ENCODE measurements at regions not wholly inside any gene's neighbourhood (a gene's known extent, or its start where the extent isn't known, plus 50 kb on each side); places are given as distances from the start of the nearest gene placed in this dataset.

DNA sequence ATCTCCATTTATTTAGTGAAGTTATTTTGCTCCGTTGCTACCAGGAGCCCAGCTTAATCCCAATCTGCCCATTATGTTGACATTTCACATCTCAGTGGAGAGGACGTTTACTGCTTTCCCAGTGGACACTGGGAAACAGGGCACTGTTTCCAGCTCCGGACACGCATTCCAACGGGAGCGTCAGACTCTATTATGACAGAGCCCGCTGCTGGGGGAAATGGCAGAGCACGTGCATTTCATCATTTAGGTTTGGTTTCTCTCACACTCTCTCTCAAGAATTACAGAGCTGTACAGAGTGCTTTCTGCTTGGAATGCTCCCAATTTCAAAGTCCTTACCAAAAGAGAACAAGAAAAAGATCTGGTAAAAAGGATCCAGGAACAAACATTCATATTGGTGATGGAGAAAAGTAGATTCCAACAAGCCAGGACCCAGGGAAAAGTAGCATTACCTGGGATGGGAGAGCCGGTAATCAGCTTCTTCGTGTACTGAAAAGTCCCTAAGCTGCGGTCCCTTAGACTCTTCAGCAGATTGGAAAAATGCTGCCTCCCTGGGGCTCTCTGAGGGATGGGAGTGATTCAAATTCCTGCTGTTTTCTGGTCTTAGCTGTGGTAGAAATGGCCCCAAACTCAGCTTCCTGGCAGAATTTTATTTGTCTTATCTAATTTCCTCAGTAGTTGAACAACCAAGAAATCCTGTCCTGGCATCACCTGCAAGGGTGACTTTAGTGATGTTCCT lies 136.0 kb upstream of the THBS1 start:
- no peak overlapping the region for H3K27ac ChIP-seq
- DNase-seq (peak; percentile 38 to 61), ATAC-seq (no peak)
- no peaks in the 10 kb centered on the region for H3K4me1 ChIP-seq
- H3K36me3 ChIP-seq (ENCODE audit: insufficient read depth in 1 of 2, low read depth in 1 of 2) = no peaks in the 10 kb centered on the region
- TF ChIP-seq, protein P1, sequence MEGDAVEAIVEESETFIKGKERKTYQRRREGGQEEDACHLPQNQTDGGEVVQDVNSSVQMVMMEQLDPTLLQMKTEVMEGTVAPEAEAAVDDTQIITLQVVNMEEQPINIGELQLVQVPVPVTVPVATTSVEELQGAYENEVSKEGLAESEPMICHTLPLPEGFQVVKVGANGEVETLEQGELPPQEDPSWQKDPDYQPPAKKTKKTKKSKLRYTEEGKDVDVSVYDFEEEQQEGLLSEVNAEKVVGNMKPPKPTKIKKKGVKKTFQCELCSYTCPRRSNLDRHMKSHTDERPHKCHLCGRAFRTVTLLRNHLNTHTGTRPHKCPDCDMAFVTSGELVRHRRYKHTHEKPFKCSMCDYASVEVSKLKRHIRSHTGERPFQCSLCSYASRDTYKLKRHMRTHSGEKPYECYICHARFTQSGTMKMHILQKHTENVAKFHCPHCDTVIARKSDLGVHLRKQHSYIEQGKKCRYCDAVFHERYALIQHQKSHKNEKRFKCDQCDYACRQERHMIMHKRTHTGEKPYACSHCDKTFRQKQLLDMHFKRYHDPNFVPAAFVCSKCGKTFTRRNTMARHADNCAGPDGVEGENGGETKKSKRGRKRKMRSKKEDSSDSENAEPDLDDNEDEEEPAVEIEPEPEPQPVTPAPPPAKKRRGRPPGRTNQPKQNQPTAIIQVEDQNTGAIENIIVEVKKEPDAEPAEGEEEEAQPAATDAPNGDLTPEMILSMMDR (IDR thresholded peaks at IDR 0.05) = no peak
- 45 to 46% (median 45%) methylated on average over 11 of the region's 11 CpGs for WGBS, 3 donors
- no peak overlapping the region for H3K4me3 ChIP-seq
- no peaks in the 10 kb centered on the region for H3K27me3 ChIP-seq (ENCODE audit: insufficient read depth in 3 of 3, low read length in 2 of 3)
- intact Hi-C loops (cut with DNase I) = no loop called here
- no peaks in the 10 kb centered on the region for H3K9me3 ChIP-seq

DNA sequence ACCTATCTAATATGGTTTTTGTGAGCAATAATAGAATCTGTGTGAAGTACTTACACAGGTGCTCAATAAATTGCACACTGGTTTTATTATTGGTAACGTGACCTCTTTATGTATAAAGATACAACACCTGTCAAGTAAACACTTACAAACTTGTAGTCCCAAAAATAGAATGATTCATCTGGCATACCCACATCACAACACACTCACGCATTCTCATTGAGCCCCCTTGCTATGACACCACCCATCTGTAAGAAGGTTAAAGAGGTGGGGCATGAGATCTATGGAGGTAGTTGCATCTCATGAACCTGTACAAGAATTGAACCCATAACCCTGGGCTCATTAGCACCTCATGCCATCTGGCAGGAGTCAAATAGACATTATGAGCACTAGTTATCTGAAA lies 134.9 kb upstream of the THBS1 start:
- no peak overlapping the region for H3K27ac ChIP-seq
- WGBS, 3 donors = 80 to 89% (median 87%) methylated on average over 2 of the region's 2 CpGs

DNA sequence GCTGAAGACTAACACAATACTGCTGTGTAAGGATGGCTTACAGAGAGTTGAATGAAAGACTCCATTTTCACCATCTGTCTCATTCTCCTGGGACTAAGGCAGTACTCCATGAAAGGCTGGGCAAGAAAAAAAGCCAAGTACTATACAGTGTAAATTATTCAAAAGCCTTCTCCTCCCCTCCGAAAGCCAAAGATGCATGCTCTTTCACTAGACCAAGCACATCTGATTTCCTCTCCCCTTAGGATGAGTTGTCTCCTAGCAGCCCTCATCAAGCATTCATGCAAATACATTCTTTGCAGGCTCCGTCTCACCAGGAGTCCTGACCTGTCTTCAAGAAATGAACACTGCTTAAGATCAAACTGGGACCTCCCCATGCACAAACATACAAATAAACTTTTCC lies 133.5 kb upstream of the THBS1 start:
- ATAC-seq = no peak
- no peak for DNase-seq
- TF ChIP-seq, protein P1 (IDR thresholded peaks at IDR 0.05) = no peak
- Histone ChIP-seq H3K9me3 (no peaks in the 10 kb centered on the region), H3K4me1 (no peaks in the 10 kb centered on the region), H3K27me3 (ENCODE audit: insufficient read depth in 3 of 3, low read length in 2 of 3) (no peaks in the 10 kb centered on the region), H3K4me3 (no peak overlapping the region), H3K36me3 (ENCODE audit: insufficient read depth in 1 of 2, low read depth in 1 of 2) (no peaks in the 10 kb centered on the region), H3K27ac (no peak overlapping the region)
- intact Hi-C loops (cut with DNase I) = loop anchor here in 1 of 2 donors (2.0 kb wide), 1 partner anchor 45 kb away; no protein-coding TSS in a partner anchor
- 90 to 92% (median 91%) methylated on average over 2 of the region's 2 CpGs for WGBS, 3 donors

More for the DNA sequence above, 134.9 kb upstream of the THBS1 start:
- Histone ChIP-seq H3K9me3 (no peaks in the 10 kb centered on the region), H3K4me3 (no peak overlapping the region), H3K27me3 (ENCODE audit: insufficient read depth in 3 of 3, low read length in 2 of 3) (no peaks in the 10 kb centered on the region), H3K4me1 (no peaks in the 10 kb centered on the region), H3K36me3 (ENCODE audit: insufficient read depth in 1 of 2, low read depth in 1 of 2) (no peaks in the 10 kb centered on the region)
- ATAC-seq (no peak), DNase-seq (no peak)
- TF ChIP-seq, protein P1 (IDR thresholded peaks at IDR 0.05) = no peak
- intact Hi-C loops (cut with DNase I) = loop anchor here in 1 of 2 donors (2.0 kb wide), 1 partner anchor 43 kb away; no protein-coding TSS in a partner anchor

DNA sequence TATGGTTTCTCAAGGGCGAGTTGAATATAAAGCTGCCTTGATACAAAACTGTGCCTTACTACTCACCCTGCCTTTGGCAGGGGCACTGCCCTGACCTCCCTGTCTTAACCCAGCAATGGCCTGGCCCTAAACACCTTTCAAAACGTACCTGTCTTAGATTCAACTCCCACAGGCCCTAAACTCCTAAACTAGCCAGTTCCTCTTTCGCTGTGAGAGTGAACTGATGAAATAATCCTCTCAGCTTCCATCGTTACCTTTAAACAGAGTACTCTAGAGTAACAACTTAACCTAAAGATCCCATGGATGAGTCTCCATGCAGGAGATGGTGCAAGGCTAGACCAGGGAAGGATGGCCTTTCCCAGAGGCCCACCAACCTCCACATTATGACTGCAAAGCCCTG lies 133.0 kb upstream of the THBS1 start:
- ATAC-seq = no peak
- TF ChIP-seq, protein P1 (IDR thresholded peaks at IDR 0.05) = no peak
- no peak overlapping the region for H3K4me3 ChIP-seq
- 89 to 98% (median 95%) methylated on average over 4 of the region's 4 CpGs for WGBS, 3 donors
- no peaks in the 10 kb centered on the region for H3K36me3 ChIP-seq (ENCODE audit: insufficient read depth in 1 of 2, low read depth in 1 of 2)
- H3K4me1 ChIP-seq = no peaks in the 10 kb centered on the region
- H3K27me3 ChIP-seq (ENCODE audit: insufficient read depth in 3 of 3, low read length in 2 of 3) = no peaks in the 10 kb centered on the region
- H3K27ac ChIP-seq = no peak overlapping the region
- intact Hi-C loops (cut with DNase I) = loop anchor here in 1 of 2 donors (2.0 kb wide), 1 partner anchor 45 kb away; no protein-coding TSS in a partner anchor
- no peaks in the 10 kb centered on the region for H3K9me3 ChIP-seq
- no peak for DNase-seq
